ENCODE measurements at regions not wholly inside any gene's neighbourhood (a gene's known extent, or its start where the extent isn't known, plus 50 kb on each side); places are given as distances from the start of the nearest gene placed in this dataset.

- intact Hi-C loops (cut with DNase I), result no loop called here
- H3K4me3 ChIP-seq, result no peak overlapping the region
- H3K27ac ChIP-seq, result no peak overlapping the region
- TF ChIP-seq POLR2A (IDR thresholded peaks at IDR 0.05) (no peak), CTCF (IDR thresholded peaks at IDR 0.05) (no peak)
- H3K36me3 ChIP-seq (replicated peaks in 1 of 2; ENCODE audit: insufficient read depth in 1 of 2, low read depth in 2 of 2), result no peaks in the 10 kb centered on the region
- no peaks in the 10 kb centered on the region for H3K27me3 ChIP-seq
- DNase-seq (no peak), ATAC-seq (no peak)
- WGBS, 2 donors, result 55 to 65% methylated on average over 4 of the region's 4 CpGs
- H3K9me3 ChIP-seq, result no peaks in the 10 kb centered on the region
- H3K4me1 ChIP-seq, result no peaks in the 10 kb centered on the region
These were observed 787.9 kb upstream of the POM121L12 start for GRCh38 chr7:52247518-52247917.

- no peak overlapping the region for H3K27ac ChIP-seq
- WGBS, 2 donors, result 32 to 84% methylated on average over 3 of the region's 3 CpGs
- no peak overlapping the region for H3K4me3 ChIP-seq
- no peak for TF ChIP-seq CTCF (IDR thresholded peaks at IDR 0.05)
- TF ChIP-seq POLR2A (IDR thresholded peaks at IDR 0.05), result no peak
- no peaks in the 10 kb centered on the region for H3K4me1 ChIP-seq
- no peak for ATAC-seq
- H3K9me3 ChIP-seq, result no peaks in the 10 kb centered on the region
- intact Hi-C loops (cut with DNase I), result no loop called here
- no peak for DNase-seq
- no peaks in the 10 kb centered on the region for H3K27me3 ChIP-seq
- H3K36me3 ChIP-seq (replicated peaks in 1 of 2; ENCODE audit: insufficient read depth in 1 of 2, low read depth in 2 of 2), result no peaks in the 10 kb centered on the region
These were observed 791.7 kb upstream of the POM121L12 start for GRCh38 chr7:52243685-52244084.

GRCh38 chr7:52233248-52233647 lies 802.2 kb upstream of the POM121L12 start:
- Histone ChIP-seq H3K4me1 (no peaks in the 10 kb centered on the region), H3K4me3 (no peak overlapping the region), H3K27me3 (no peaks in the 10 kb centered on the region), H3K27ac (no peak overlapping the region), H3K9me3 (peaks cover 0 to 11% (median 0%) of the 10 kb centered on the region in 3 donors), H3K36me3 (replicated peaks in 1 of 2; ENCODE audit: insufficient read depth in 1 of 2, low read depth in 2 of 2) (no peaks in the 10 kb centered on the region)
- WGBS, 2 donors, result 56 to 73% methylated on average over 2 of the region's 2 CpGs
- DNase-seq (no peak), ATAC-seq (no peak)
- intact Hi-C loops (cut with DNase I), result no loop called here
- TF ChIP-seq CTCF (IDR thresholded peaks at IDR 0.05) (no peak), POLR2A (IDR thresholded peaks at IDR 0.05) (no peak)

GRCh38 chr7:52211930-52212329 lies 823.5 kb upstream of the POM121L12 start:
- no peak for DNase-seq
- H3K27ac ChIP-seq, result no peak overlapping the region
- no peak overlapping the region for H3K4me3 ChIP-seq
- H3K27me3 ChIP-seq, result no peaks in the 10 kb centered on the region
- WGBS, 2 donors, result 42 to 62% methylated on average over 3 of the region's 3 CpGs
- H3K4me1 ChIP-seq, result no peaks in the 10 kb centered on the region
- no peak for ATAC-seq
- H3K36me3 ChIP-seq (replicated peaks in 1 of 2; ENCODE audit: insufficient read depth in 1 of 2, low read depth in 2 of 2), result no peaks in the 10 kb centered on the region
- no peaks in the 10 kb centered on the region for H3K9me3 ChIP-seq
- intact Hi-C loops (cut with DNase I), result no loop called here
- TF ChIP-seq CTCF (IDR thresholded peaks at IDR 0.05) (no peak), POLR2A (IDR thresholded peaks at IDR 0.05) (no peak)

GRCh38 chr7:52209614-52210013 lies 825.8 kb upstream of the POM121L12 start:
- DNase-seq (no peak), ATAC-seq (no peak)
- no peaks in the 10 kb centered on the region for H3K36me3 ChIP-seq (replicated peaks in 1 of 2; ENCODE audit: insufficient read depth in 1 of 2, low read depth in 2 of 2)
- intact Hi-C loops (cut with DNase I), result no loop called here
- H3K4me3 ChIP-seq, result no peak overlapping the region
- H3K27me3 ChIP-seq, result no peaks in the 10 kb centered on the region
- no peak overlapping the region for H3K27ac ChIP-seq
- no peaks in the 10 kb centered on the region for H3K4me1 ChIP-seq
- no peak for TF ChIP-seq CTCF (IDR thresholded peaks at IDR 0.05)
- no peak for TF ChIP-seq POLR2A (IDR thresholded peaks at IDR 0.05)
- no peaks in the 10 kb centered on the region for H3K9me3 ChIP-seq
- WGBS, 2 donors, result 33 to 39% methylated on average over 2 of the region's 2 CpGs

Measured in body of pancreas (tissue), 4 donors.